GDM1 (cell line): ENCODE measurements at regions not wholly inside any gene's neighbourhood (a gene's known extent, or its start where the extent isn't known, plus 50 kb on each side); places are given as distances from the start of the nearest gene placed in this dataset.

Experiments used
- DNase-seq: peaks from one replicate; lab custom pipeline; 2025; lab: John Stamatoyannopoulos, UW

DNA sequence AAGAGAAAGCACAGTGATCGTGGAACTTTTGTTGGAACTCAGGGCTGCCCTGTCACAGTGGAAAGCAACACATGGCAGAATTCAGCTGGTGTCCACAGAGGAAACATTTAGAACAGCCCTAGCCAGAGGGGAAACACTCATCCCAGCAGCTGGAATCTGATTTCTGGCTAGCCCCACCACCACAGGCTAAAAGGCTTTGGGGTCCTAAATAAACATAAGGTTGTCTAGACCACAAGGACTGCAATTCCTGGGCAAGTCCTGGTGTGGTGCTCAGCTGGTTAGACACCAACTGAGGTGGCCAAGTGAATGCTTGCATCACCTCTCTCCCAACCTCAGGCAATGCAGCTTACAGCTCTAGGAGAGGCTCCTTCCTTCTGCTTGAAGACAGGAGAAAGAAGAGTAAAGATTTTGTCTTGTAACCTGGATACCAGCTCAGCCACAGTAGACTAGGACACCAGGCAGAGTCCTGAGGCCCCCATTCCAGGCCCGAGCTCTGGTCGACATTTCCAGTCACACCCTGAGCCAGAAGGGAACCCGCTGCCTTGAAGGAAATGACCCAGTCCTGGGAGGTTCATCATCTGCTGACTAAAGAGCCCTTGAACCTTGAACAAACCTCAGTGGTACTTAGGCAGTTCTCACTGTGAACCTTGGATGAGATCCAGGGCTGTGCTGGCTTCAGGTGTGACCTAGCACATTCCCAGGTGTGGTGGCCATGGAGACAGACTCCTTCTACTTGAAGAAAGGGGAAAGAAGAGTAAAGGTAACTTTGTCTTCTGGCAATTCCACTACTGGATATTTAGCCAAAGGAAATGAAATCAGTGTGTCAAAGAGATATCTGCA is 85.4 kb upstream of the PLXNC1 start:
- no peak for DNase-seq

DNA sequence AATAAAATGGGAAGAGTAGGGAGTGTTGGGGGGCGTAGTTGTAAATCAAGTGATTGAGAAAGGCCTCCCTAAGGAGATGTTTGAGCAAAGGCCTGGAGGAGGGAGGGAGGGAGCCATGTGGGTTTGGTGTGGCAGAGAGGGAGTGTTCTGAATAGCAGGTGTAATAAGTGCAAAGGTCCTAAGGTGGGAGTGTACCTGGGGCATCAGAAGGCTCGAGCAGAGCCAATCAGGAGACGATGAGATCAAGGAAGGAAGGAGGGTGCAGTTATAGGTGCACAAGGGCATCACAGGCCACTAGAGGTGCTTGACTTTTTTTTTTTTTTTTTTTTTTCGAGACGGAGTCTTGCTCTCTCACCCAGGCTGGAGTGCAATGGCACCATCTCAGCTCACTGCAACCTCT is 77.9 kb upstream of the PLXNC1 start:
- DNase-seq, result no peak

DNA sequence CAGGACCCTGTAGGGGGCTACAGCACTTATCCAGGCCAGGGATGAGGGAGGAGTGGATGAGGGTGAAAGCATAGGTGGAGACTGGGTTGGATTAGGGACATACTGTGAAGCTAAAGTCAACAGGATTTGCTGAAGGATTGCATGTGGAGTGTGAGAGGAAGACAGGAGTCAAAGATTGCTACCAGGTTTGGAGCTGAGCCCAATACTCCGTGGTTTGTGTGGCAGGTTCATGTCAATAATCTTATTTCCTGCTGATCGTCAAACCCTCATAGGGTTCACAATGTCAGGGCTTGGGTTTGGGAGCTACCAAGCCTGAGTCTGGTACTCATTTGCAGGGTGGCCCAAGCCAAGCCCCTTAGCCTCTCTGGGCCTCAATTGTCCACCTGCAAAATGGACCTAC is 77.1 kb upstream of the PLXNC1 start:
- DNase-seq, result no peak

DNA sequence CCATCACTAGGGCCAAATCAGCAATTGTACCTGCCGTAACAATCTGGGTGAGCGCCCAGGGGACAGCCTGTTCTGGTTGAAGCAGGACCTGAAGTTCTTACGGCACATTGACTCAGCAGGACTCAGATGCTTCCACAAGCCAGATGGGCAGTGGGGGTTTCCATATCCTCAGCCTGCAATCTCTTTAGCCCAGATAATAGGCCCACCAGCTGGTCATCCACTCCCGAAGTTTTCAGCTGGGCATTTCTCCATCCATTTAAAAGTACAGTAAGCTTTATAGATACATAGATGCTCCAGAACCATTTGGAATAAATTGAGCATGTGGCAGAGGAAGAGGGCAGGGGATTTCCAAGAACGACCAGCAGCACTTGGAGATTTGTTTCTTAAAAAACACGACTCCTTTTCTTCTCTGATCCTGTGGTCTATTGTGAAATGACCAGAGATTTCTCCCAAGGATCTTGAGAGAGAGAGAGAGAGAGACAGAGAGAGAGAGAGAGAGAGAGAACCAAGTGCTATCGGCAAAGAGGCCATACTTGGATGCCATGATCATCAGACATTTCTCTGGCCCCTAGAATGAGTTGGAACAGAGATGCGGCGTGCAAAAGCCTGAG is 74.8 kb upstream of the PLXNC1 start:
- no peak for DNase-seq

DNA sequence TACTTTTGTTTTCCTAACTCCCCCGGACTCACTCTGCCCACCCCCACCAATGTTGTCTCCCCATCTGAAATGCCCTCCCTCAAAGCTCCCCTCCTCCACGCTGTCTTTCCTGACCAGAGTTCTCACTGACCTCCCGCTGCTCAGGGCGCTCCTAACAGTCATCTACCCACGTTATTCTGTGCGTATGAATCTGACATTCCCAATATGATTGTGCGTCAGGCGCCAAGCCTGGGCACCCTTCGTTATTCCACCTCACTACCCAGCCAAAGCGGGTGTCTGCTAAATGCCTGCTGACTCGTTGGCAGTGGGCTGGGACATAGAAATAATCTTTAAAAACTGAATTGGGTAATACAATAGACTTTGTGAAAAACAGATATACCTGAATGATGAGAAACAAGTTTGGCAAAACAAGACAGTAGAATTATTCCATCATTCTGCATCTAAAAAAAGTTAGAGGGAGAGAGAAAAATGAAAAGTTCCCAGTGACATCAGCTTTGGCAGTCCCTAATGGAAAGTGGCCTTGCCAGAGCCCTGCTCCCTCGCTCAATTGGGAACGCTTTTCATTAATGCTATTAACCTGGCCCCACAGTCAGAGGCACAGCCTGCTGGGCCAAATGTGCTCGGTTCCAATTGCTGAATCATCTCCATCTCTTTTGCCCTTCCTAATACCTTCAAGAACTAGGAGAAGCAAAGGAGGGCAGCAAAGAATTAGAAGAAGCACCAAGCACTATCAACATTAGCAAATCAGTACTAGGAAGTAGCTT is 74.0 kb upstream of the PLXNC1 start:
- DNase-seq, result no peak

DNA sequence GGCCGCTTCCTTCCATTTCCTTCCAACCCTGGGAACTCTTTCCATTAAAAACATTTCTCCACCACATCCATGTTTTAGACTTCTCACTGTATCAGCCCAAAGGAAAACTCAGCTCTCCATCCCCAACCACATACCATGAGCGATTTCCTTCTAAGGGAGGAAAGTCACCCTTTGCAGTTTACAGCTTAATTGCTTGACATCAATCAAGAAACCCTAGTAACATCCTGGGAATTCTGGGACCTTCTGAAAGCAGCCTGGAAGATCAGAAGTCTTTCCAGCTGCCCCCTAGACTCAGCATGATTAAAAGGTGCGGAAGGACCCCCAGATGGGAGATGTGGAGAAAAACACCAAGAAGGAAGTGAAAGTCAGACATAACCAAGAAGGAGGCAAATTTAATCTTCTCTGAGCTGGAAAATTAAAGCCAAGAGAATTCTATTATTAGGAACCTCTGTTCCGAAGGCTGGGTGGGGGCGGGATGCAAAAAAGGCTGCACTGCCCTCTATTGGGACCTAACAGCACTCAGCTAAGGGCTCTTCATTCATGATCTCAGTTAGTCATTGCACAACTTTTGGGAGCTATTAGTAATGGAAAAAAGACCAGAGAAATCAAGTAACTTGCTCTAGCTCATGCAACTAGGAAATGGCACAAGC is 73.3 kb upstream of the PLXNC1 start:
- DNase-seq, result no peak

DNA sequence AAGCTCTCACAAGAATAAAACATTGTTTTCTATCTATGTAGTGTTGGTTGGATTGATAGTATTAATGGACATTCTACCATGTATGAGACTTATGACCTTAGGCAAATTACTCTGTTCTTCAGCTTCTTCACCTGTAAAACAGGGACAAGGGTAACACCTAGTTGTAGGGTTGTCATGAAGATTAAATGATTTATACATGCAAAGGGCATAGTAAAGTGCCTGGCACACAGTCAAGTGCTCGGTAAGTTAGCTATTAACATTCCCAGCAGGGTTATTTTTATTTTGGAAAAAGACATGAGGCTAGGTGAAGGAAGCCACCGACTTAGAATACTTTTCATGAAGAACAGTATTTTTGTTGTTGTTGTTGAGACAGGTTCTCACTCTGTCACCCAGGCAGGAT is 71.2 kb upstream of the PLXNC1 start:
- DNase-seq, result no peak

DNA sequence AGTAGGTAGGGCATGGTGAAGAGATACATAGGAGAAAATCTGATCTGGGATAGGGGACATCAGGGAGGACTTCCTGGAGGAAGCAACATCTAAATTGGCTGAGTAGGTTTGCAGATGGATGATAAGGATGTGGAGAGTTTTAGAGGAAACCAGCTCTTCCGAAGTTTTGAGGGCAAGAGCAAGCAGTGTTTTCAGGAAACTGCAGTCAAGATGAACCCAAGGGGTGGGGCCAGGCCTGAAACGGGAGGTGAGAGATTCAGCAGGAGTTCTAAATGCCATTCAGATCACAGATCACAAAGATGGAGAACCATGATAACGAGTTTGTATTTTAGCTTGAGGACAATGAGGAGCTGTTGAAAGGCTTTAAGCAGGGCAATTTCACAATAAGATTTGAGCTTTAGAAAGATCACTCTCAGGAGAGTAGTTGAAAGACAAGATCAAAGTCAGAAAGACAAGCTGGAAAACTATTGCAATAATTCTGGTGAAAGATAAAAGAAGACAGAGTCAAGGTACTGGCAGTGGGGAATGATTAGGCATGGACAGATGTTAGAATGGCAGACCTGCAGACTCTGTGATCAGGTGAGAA is 70.1 kb upstream of the PLXNC1 start:
- DNase-seq, result peak; percentile 50

DNA sequence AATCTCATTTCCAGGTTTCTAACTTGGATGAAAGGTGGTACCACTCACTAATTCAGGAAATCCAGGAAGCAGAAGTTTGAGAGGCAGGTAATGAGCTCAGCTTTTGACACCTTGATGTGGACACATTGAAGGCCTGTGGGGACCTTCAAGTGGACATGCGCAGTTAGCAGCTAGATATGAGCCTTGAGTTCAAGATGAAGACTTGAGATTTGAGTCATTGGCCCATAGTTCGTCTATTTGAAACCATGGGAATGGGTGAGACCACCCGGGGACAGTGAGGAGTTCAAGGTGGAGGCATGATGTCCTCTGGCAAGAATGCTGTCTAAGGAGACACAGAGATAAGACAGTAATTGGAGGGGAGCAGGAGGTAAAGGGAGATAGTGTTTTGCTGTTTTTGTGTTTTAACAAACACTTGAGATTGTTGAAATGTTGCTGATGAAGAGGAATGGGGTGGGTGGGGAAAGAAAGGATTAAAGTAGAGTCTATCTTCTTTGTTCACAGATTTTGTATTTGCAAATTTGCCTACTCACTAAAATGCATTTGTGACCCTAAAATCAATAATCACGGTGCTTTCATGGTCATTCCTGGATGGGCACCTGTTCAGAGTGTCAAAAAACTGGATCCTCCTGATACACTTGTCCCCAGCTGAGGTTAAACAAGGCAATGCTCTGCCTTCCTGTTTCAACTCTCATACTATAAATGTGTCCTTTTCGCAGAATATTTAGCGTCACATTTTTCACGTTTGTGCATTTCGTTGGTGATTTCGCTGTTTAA is 69.5 kb upstream of the PLXNC1 start:
- DNase-seq, result no peak

DNA sequence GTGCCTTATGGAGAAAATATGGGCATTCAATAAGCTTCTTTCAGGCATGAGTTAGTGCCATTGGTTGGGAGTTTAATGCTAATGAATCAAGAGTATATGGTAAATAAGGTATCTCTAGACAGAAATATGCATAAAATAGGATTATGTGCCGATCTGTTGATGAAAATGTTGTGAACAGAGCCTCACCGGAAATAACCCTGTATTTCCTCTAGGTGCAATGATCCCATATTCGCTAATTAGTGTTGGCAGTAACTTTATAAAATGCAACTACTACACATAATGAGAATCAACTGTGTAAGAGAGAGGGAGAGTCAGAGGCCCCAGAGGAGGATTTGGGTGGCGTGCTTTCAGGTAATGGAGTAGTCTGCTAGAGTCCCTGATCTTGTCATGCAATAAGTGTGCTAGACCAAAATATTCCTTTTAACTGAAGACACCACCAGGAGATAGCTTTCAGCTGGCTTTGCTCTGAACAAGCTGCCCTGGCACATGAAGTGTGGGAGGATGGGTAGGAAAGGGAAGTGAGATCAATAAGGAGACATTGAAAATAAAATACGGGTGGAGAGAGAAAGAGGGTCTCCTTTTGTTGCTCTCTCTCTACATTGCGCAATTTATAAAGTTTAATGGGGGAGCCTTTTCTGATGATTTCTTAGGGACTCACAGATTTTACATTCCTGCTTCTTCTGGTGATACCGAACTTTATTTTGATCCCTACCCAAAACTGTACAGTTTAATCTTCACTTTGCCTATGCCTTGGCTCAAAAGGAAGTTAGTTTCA is 68.6 kb upstream of the PLXNC1 start:
- DNase-seq, result no peak

DNA sequence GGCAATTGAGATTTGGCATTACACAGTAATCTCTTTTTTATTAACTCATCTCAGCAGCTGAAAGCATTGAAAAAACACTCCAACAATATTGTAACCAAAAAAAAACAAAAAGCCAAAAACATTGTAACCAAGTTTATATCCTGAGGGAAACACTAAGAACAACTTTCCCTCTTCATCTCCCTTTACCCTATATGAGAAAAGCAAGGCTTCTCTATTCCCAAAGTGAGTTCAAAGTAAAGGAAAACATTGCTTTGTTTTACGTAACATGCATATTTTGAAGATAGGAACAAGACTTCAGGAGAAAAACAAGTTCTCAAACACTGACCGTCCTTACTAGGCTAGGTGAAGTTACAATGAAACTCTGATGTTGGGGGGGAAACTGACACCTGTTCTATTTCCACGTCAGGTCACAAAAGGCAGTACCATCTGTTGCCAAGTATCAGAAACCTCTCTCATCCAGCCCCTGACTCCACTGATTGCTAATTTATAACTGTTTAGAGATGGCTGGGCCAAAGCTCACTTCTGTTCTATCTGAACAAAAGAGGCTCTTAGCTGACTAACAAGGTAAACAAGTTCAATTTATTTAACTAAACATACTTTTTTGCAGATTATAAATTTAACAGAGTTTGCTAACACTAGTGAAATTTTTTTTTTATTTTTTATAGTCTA is 67.9 kb upstream of the PLXNC1 start:
- no peak for DNase-seq

DNA sequence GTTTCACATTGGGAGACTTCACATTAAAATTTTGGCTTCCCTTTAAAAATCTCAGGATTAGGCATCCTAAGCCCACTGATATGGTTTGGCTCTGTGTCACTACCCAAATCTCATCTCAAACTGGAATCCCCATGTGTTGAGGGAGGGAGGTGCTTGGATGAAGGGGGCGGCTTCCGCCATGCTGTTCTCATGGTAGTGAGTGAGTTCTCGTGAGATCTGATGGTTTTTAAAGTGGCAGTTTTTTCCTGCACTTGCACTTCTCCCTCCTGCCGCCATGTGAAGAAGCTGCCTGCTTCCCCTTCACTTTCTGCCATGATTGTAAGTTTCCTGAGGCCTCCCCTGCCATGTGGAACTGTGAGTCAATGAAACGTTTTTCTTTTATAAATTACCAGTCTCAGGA is 65.7 kb upstream of the PLXNC1 start:
- DNase-seq, result no peak

DNA sequence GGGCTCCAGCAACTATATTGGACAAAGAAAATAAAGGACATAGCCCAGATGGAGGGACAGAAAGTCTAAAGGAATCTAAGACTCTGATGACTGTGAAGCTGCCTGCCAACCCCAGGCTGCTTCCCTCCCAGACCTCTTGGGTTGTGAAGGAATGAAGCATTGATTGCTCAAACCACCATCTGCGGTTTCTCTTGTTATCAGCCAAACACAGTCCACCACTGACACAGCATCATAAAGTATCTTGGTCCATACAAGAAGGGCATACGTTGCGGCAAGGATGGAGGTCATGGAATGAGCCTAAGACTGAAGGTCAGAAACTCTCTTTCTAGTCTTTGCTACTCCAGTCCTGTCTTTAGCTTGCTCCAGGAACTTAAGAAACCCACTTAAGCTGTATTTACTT is 58.5 kb upstream of the PLXNC1 start:
- no peak for DNase-seq

DNA sequence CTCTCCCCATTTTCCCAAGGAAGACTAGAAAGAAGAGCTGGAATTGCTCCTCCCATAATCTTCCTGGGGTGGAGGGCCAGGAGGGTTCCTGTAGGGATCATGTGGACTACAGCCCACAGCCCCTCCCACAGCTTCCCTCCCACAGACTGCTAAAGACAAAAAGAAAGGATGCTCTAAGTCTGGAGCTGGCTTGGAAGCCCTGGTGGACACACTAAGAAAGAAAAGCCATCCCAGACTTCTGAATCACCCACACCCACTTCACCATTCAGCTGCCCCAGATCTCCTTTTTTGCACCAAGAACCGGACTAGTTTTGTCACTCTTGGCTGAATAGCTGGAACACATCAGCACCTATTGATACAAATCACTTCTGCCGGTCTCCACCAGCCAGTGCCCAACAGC is 56.8 kb upstream of the PLXNC1 start:
- DNase-seq, result no peak

DNA sequence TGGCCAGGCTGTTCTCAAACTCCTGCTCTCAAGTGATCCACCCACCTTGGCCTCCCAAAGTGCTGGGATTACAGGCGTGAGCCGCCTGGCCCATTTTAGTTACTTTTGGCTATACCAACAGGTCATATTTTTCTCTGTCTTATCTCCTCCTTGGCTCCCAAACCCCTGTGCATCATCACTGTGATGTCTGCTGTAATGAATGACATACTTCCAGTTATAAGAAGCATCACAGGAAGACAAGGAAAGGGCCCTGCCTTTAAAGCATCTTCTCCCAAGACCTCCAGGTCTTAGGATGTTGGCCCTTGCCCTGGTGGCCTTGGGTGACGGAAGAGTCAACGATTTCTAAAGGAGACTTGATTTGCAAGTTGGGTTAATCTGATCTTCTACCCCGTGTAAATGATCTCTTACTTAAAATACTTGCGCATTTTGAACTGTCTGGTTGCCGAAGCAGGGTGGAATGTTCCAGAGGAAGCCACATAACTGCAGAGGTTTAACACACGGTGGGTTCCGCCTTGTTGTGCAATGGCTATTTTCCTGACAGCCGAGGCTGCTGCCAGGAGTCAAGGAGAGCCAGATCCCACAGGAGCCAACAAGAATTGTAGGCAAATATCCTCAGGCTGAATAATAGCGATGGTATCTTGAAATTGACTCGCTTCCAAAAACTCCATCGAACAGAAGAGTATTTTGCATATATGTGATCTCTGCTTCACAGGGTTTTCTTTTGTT is 55.7 kb upstream of the PLXNC1 start:
- no peak for DNase-seq

DNA sequence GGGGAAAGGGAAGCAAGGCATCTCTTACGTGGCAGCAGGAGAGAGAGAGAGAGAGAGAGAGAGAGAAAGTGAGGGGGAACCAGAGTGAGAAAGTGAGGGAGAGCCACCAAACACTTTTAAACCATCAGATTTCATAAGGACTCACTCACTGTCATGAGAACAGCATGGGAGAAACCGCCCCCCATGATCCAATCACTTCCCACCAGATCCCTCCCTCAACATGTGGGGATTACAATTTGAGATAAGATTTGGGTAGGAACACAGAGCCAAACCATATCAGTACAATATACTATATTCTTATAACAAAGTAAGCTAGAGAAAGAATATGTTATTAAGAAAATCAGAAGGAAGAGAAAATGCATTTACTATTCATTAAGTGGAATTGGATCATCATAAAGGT is 53.7 kb upstream of the PLXNC1 start:
- DNase-seq, result no peak

DNA sequence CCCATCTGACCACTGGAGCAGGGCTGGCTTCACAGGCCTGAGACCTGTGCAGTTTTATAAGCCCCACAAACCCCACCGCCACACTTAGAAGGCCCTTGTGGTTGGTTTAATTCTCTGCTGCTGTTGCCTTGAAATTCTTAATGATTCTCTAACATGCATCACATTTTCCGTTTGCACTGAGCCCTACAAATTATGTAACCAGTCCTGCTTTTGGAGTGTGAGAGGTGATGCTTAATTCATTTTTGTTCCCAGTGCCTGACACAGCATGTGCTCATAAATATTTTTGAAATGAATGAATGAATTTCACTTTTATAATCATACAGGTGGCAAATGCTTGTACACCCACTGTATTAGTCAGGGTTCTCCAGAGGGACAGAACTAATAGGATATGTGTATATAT is 52.8 kb upstream of the PLXNC1 start:
- DNase-seq, result no peak

DNA sequence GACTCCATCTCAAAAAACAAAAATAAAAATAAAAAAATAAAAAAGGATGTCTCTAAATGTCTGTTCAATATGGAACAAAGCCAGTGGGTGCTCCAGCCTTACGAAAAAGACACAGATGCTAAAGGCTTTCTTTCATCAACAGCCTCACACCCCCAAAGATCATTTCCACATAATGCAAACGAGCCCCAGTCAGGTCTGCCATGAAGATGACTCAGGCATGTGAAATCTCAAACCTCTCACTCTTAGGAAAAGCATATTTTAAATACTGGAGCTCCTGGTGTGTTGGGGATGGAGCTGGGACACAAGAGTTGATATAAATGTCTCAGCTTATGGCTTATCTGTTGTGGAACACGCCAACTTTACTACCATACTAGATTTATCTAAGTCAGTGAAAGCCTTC is 49.9 kb upstream of the PLXNC1 start:
- no peak for DNase-seq
